ENCODE measurements at regions not wholly inside any gene's neighbourhood (a gene's known extent, or its start where the extent isn't known, plus 50 kb on each side); places are given as distances from the start of the nearest gene placed in this dataset.

DNA sequence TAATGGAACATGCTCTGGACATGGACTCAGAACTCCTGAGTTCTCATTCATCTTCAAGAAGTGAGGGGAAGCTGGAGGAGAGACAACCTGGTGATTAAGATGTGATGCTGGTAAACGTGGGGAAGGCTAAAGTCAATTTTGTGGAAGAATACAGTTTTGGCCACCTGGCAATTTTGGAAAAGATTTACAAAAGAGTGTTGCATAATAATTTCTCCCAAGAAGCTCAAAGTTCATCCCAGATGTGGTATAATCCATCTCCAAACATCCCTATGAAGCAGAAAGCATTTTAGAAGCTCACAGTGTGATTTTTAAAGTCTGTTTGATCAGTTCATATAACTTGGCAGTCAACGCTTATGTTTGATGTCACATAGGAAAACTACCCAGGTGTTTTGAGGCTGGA is 208.7 kb downstream of the LMX1A start:
- TF ChIP-seq POLR2A (IDR thresholded peaks at IDR 0.05; ENCODE audit: low read length): no peak
- TF ChIP-seq GATA1 (IDR thresholded peaks at IDR 0.05; ENCODE audit: low read depth, low read length): no peak

All from erythroblast (primary cell).